ENCODE measurements at regions not wholly inside any gene's neighbourhood (a gene's known extent, or its start where the extent isn't known, plus 50 kb on each side); places are given as distances from the start of the nearest gene placed in this dataset.
"Not testable (repeated sequence)": the region's sequence is repeated elsewhere in the genome, so short reads cannot be mapped to it uniquely, and the experiment has no call there.

DNA sequence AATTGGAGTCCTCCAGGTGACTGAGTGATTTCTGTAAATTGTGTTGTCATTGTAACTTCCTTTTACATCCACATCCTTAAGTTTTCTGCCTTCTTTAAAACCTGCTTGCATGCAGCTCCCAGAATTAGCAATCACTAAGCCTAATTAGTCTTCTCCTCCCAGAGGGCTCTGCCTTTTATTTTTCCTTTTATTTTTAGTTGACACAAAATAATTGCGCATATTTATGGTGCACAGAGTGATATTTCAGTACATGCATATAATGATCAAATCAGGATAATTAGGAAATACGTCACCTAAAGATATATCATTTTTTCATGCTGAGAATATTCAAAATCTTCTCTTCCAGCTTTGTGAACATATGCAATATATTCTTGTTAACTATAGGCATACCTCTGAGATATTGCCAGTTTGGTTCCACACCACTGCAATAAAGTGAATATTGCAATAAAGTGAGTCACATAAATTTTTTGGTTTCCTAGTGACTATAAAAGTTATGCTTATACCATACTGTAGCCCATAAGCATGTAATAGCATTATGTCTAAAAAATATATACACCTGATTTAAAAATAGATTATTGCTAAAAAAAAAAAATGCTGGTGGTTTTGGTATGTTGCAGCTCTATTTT is 210.5 kb downstream of the BCL2L11 start:
- not testable (repeated sequence) for H3K9me3 ChIP-seq (ENCODE audit: control insufficient read depth in 2 of 2, insufficient read depth in 1 of 2, low read depth in 1 of 2, low read length in 1 of 2); H3K4me1 ChIP-seq (ENCODE audit: control insufficient read depth in 2 of 2, insufficient read depth in 2 of 2, low read length in 1 of 2); H3K27me3 ChIP-seq (ENCODE audit: control insufficient read depth in 1 of 2, insufficient read depth in 2 of 2, low read length in 2 of 2); H3K27ac ChIP-seq (ENCODE audit: low read depth in 2 of 2, low read length in 1 of 2); H3K4me3 ChIP-seq (ENCODE audit: low read depth in 1 of 2, low read length in 2 of 2); H3K36me3 ChIP-seq (ENCODE audit: control insufficient read depth in 2 of 2, insufficient read depth in 2 of 2, low read length in 1 of 2)
- WGBS, 2 donors = 98 to 100% methylated on average over 2 of the region's 2 CpGs

DNA sequence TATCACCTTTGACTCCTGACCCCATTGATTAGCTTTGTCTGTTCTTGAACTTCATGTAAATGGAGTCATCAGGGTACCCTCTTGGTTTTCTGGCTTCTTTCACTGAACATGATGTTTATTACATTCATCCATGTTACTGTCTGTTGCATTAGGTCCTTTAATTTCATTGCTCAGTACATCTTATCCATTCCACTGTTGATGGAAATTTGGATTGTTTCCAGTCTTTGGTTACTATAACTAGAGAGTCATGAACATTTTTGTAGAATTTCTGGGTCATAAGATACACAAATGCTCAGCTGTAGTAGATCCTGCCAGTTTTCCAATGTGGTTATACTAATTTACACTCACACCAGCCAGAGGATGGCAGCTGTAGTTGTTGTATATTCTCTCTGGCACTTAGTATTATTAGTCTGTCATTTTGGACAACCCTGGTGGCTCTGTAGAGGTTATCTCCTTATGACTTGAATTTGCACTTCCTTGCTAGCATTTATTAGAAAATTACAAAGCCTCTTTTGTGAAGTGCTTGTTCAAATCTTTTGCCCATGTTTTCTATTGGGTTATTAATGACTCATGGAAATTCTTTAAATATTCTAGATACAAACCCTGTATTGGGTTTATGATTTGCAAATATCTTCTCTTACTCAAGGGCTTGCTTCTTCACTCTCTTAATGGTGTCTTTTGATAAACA is 214.7 kb downstream of the BCL2L11 start:
- H3K36me3 ChIP-seq (ENCODE audit: control insufficient read depth in 2 of 2, insufficient read depth in 2 of 2, low read length in 1 of 2); H3K27ac ChIP-seq (ENCODE audit: low read depth in 2 of 2, low read length in 1 of 2); H3K4me1 ChIP-seq (ENCODE audit: control insufficient read depth in 2 of 2, insufficient read depth in 2 of 2, low read length in 1 of 2); H3K4me3 ChIP-seq (ENCODE audit: low read depth in 1 of 2, low read length in 2 of 2); H3K27me3 ChIP-seq (ENCODE audit: control insufficient read depth in 1 of 2, insufficient read depth in 2 of 2, low read length in 2 of 2); H3K9me3 ChIP-seq (ENCODE audit: control insufficient read depth in 2 of 2, insufficient read depth in 1 of 2, low read depth in 1 of 2, low read length in 1 of 2): not testable (repeated sequence)

DNA sequence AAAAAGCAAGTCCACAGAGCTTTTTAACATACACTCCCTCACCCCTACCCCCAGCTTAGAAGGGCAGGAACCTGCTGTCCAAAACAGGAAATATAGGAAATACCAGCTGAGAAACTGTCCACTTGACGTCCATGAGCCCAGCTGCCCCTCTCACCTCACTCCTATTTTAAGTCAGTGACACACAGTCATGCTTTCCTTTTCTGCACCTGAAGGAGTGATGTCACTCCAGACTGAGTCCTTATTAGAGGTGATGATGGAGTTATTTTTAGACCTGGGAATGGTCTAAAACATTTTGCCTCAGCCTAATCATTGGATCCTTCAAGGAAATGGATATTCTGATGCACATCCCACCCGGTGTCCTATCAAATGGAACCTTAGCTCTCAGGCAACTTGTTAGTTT is 217.8 kb downstream of the BCL2L11 start:
- not testable (repeated sequence) for H3K9me3 ChIP-seq (ENCODE audit: control insufficient read depth in 2 of 2, insufficient read depth in 1 of 2, low read depth in 1 of 2, low read length in 1 of 2); H3K4me1 ChIP-seq (ENCODE audit: control insufficient read depth in 2 of 2, insufficient read depth in 2 of 2, low read length in 1 of 2); H3K27me3 ChIP-seq (ENCODE audit: control insufficient read depth in 1 of 2, insufficient read depth in 2 of 2, low read length in 2 of 2); H3K4me3 ChIP-seq (ENCODE audit: low read depth in 1 of 2, low read length in 2 of 2); H3K27ac ChIP-seq (ENCODE audit: low read depth in 2 of 2, low read length in 1 of 2); H3K36me3 ChIP-seq (ENCODE audit: control insufficient read depth in 2 of 2, insufficient read depth in 2 of 2, low read length in 1 of 2)
- no CpG with 5 or more reads among the region's 2 CpGs for WGBS, 2 donors

GRCh38 chr2:111339476-111339875 is 218.8 kb downstream of the BCL2L11 start:
- not testable (repeated sequence) for H3K27me3 ChIP-seq (ENCODE audit: control insufficient read depth in 1 of 2, insufficient read depth in 2 of 2, low read length in 2 of 2); H3K4me3 ChIP-seq (ENCODE audit: low read depth in 1 of 2, low read length in 2 of 2); H3K27ac ChIP-seq (ENCODE audit: low read depth in 2 of 2, low read length in 1 of 2); H3K36me3 ChIP-seq (ENCODE audit: control insufficient read depth in 2 of 2, insufficient read depth in 2 of 2, low read length in 1 of 2); H3K9me3 ChIP-seq (ENCODE audit: control insufficient read depth in 2 of 2, insufficient read depth in 1 of 2, low read depth in 1 of 2, low read length in 1 of 2); H3K4me1 ChIP-seq (ENCODE audit: control insufficient read depth in 2 of 2, insufficient read depth in 2 of 2, low read length in 1 of 2)
- no CpG with 5 or more reads among the region's 1 CpG for WGBS, 2 donors

DNA sequence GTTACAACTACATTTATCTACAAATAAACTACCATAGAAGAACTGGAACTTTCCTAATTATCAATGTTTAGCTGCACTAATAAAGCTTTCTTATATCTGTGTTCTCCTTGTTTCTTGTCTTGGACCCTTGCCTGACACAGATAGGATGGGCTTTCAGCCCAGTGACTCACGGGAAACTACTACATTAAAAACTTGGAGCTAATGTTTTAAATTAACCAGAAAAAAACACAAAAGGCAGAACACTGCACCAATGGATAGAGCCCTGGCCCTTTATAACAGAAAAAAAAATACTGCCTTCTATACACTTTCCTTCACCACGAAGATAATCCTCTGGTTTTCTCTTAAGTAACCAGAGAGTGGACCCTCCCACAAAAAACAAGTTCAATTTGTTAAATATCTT is 223.9 kb downstream of the BCL2L11 start:
- not testable (repeated sequence) for H3K9me3 ChIP-seq (ENCODE audit: control insufficient read depth in 2 of 2, insufficient read depth in 1 of 2, low read depth in 1 of 2, low read length in 1 of 2); H3K4me3 ChIP-seq (ENCODE audit: low read depth in 1 of 2, low read length in 2 of 2); H3K36me3 ChIP-seq (ENCODE audit: control insufficient read depth in 2 of 2, insufficient read depth in 2 of 2, low read length in 1 of 2); H3K4me1 ChIP-seq (ENCODE audit: control insufficient read depth in 2 of 2, insufficient read depth in 2 of 2, low read length in 1 of 2); H3K27me3 ChIP-seq (ENCODE audit: control insufficient read depth in 1 of 2, insufficient read depth in 2 of 2, low read length in 2 of 2); H3K27ac ChIP-seq (ENCODE audit: low read depth in 2 of 2, low read length in 1 of 2)
- WGBS, 2 donors = 8 to 33% methylated on average over 1 to 2 of the region's 2 CpGs

- not testable (repeated sequence) for H3K4me1 ChIP-seq (ENCODE audit: control insufficient read depth in 2 of 2, insufficient read depth in 2 of 2, low read length in 1 of 2); H3K36me3 ChIP-seq (ENCODE audit: control insufficient read depth in 2 of 2, insufficient read depth in 2 of 2, low read length in 1 of 2); H3K27me3 ChIP-seq (ENCODE audit: control insufficient read depth in 1 of 2, insufficient read depth in 2 of 2, low read length in 2 of 2); H3K4me3 ChIP-seq (ENCODE audit: low read depth in 1 of 2, low read length in 2 of 2); H3K27ac ChIP-seq (ENCODE audit: low read depth in 2 of 2, low read length in 1 of 2); H3K9me3 ChIP-seq (ENCODE audit: control insufficient read depth in 2 of 2, insufficient read depth in 1 of 2, low read depth in 1 of 2, low read length in 1 of 2)
- WGBS, 2 donors = 73 to 77% methylated on average over 1 of the region's 3 CpGs
These were observed 224.7 kb downstream of the BCL2L11 start for GRCh38 chr2:111345439-111345838.

GRCh38 chr2:111346018-111346930 is 225.6 kb downstream of the BCL2L11 start:
- 18 to 34% methylated on average over 8 to 11 of the region's 14 CpGs for WGBS, 2 donors
- not testable (repeated sequence) for H3K36me3 ChIP-seq (ENCODE audit: control insufficient read depth in 2 of 2, insufficient read depth in 2 of 2, low read length in 1 of 2); H3K9me3 ChIP-seq (ENCODE audit: control insufficient read depth in 2 of 2, insufficient read depth in 1 of 2, low read depth in 1 of 2, low read length in 1 of 2); H3K4me1 ChIP-seq (ENCODE audit: control insufficient read depth in 2 of 2, insufficient read depth in 2 of 2, low read length in 1 of 2); H3K27me3 ChIP-seq (ENCODE audit: control insufficient read depth in 1 of 2, insufficient read depth in 2 of 2, low read length in 2 of 2); H3K4me3 ChIP-seq (ENCODE audit: low read depth in 1 of 2, low read length in 2 of 2)
- peak overlapping the region in 1 of 2 donors; percentile 31 for H3K27ac ChIP-seq (ENCODE audit: low read depth in 2 of 2, low read length in 1 of 2)

DNA sequence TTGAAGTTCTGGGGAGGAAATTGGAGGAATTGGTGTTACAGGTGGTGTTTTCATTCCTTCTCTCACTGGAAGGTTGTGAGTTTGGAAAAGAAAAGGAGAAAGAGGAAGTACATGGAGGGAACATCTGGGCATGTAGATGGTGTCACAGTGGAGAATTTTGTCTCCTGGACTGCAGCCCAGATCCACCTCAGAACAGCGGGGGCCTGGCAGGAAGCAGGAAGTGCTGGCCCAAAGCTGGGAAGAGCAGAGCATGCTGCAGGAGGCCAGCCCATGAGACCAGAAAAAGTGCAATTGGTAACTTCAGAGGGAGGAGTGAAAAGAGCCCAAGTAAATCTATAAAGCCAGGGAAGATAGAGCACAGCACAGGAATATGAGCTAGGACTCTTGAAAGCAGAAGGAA is 227.0 kb downstream of the BCL2L11 start:
- not testable (repeated sequence) for H3K27me3 ChIP-seq (ENCODE audit: control insufficient read depth in 1 of 2, insufficient read depth in 2 of 2, low read length in 2 of 2); H3K36me3 ChIP-seq (ENCODE audit: control insufficient read depth in 2 of 2, insufficient read depth in 2 of 2, low read length in 1 of 2); H3K4me3 ChIP-seq (ENCODE audit: low read depth in 1 of 2, low read length in 2 of 2); H3K27ac ChIP-seq (ENCODE audit: low read depth in 2 of 2, low read length in 1 of 2); H3K9me3 ChIP-seq (ENCODE audit: control insufficient read depth in 2 of 2, insufficient read depth in 1 of 2, low read depth in 1 of 2, low read length in 1 of 2); H3K4me1 ChIP-seq (ENCODE audit: control insufficient read depth in 2 of 2, insufficient read depth in 2 of 2, low read length in 1 of 2)
- WGBS, 2 donors = no CpG with 5 or more reads among the region's 1 CpG

GRCh38 chr2:111348316-111348715 is 227.6 kb downstream of the BCL2L11 start:
- H3K9me3 ChIP-seq (ENCODE audit: control insufficient read depth in 2 of 2, insufficient read depth in 1 of 2, low read depth in 1 of 2, low read length in 1 of 2); H3K4me1 ChIP-seq (ENCODE audit: control insufficient read depth in 2 of 2, insufficient read depth in 2 of 2, low read length in 1 of 2); H3K4me3 ChIP-seq (ENCODE audit: low read depth in 1 of 2, low read length in 2 of 2); H3K27me3 ChIP-seq (ENCODE audit: control insufficient read depth in 1 of 2, insufficient read depth in 2 of 2, low read length in 2 of 2); H3K27ac ChIP-seq (ENCODE audit: low read depth in 2 of 2, low read length in 1 of 2); H3K36me3 ChIP-seq (ENCODE audit: control insufficient read depth in 2 of 2, insufficient read depth in 2 of 2, low read length in 1 of 2): not testable (repeated sequence)
- WGBS, 2 donors = no CpG with 5 or more reads among the region's 7 CpGs

Measured in esophagus (tissue), 2 donors.